IMR-90 (cell line): ENCODE measurements at regions not wholly inside any gene's neighbourhood (a gene's known extent, or its start where the extent isn't known, plus 50 kb on each side); places are given as distances from the start of the nearest gene placed in this dataset.

Experiments used
- ATAC-seq: fragments of 200-7000 bp; cut with Tn5 transposase; 2 replicates; pipeline ENCODE4 v1.9.1; 2020; ENCODE audit warnings: low read depth, mild to moderate bottlenecking, moderate library complexity
- BruUV-seq: library from RNA; stranded (reverse); fragments of 400-500 nt; replicated peaks from 2 replicates; lab custom pipeline; 2021; lab: Mats Ljungman, UMichigan
- CTCF ChIA-PET: fragments of 300-600 bp; formaldehyde crosslinking; extraction: SDS; loops from one replicate; lab custom pipeline; 2021; ENCODE audit warnings: antibody characterized with exemption; lab: Yijun Ruan, JAX
- POLR2A ChIA-PET: fragments of 300-600 bp; sonication (Branson Sonifier 250); formaldehyde crosslinking; loops from one replicate; lab custom pipeline; 2022; ENCODE audit warnings: antibody characterized with exemption; ENCODE audit not compliant: unreplicated experiment; lab: Charles Lee
- DNase-seq: peaks from one replicate; pipeline ENCODE4 v3.0.0; 2013
- H2AFZ ChIP-seq: replicated peaks from 2 replicates; pipeline ENCODE3; 2013; ENCODE audit warnings: low read length, mild to moderate bottlenecking; ENCODE audit not compliant: poor library complexity
- H2AK5ac ChIP-seq: 2 replicates; pipeline ENCODE4 v1.6.1; 2013; ENCODE audit warnings: low read depth, low read length, inconsistent platforms
- H2AK9ac ChIP-seq: replicated peaks from 2 replicates; pipeline ENCODE3; 2013; ENCODE audit warnings: mild to moderate bottlenecking, low read depth, low read length, moderate library complexity; ENCODE audit not compliant: poor library complexity
- H2BK120ac ChIP-seq: 2 replicates; pipeline ENCODE4 v1.6.1; 2013; ENCODE audit warnings: low read depth, low read length, inconsistent platforms
- H2BK15ac ChIP-seq: 3 replicates; pipeline ENCODE4 v1.6.1; 2013; ENCODE audit warnings: low read depth, low read length, inconsistent platforms
- H2BK20ac ChIP-seq: 2 replicates; pipeline ENCODE4 v1.6.1; 2013; ENCODE audit warnings: low read depth, mild to moderate bottlenecking, inconsistent platforms, low read length, moderate library complexity
- H2BK5ac ChIP-seq: 2 replicates; pipeline ENCODE4 v1.6.1; 2013; ENCODE audit warnings: mild to moderate bottlenecking, low read depth, low read length, inconsistent platforms; ENCODE audit not compliant: poor library complexity, severe bottlenecking
- H3K14ac ChIP-seq: replicated peaks from 2 replicates; pipeline ENCODE4 v1.6.1; 2013; ENCODE audit warnings: low read depth, low read length, inconsistent platforms
- H3K18ac ChIP-seq: 2 replicates; pipeline ENCODE4 v1.6.1; 2013; ENCODE audit warnings: low read depth, low read length, control low read depth
- H3K23ac ChIP-seq: 2 replicates; pipeline ENCODE4 v1.6.1; 2013; ENCODE audit warnings: low read depth, low read length, inconsistent platforms
- H3K27ac ChIP-seq: 2 replicates; pipeline ENCODE4 v1.5.1; 2013; ENCODE audit warnings: mild to moderate bottlenecking, control low read depth, low read length; ENCODE audit not compliant: insufficient read depth
- H3K27me3 ChIP-seq: 2 replicates; pipeline ENCODE4 v1.6.1; 2013; ENCODE audit warnings: low read length; ENCODE audit not compliant: control insufficient read depth, insufficient read depth
- H3K36me3 ChIP-seq: 2 replicates; pipeline ENCODE4 v1.6.1; 2013; ENCODE audit warnings: low read length, mixed read lengths; ENCODE audit not compliant: control insufficient read depth, insufficient read depth
- H3K4ac ChIP-seq: 2 replicates; pipeline ENCODE4 v1.6.1; 2013; ENCODE audit warnings: low read depth, low read length, inconsistent platforms
- H3K4me1 ChIP-seq: 2 replicates; pipeline ENCODE4 v1.6.1; 2013; ENCODE audit warnings: low read length, mixed read lengths; ENCODE audit not compliant: control insufficient read depth, insufficient read depth
- H3K4me2 ChIP-seq: 2 replicates; pipeline ENCODE4 v1.6.1; 2013; ENCODE audit warnings: low read depth, mild to moderate bottlenecking, control low read depth, low read length, moderate library complexity
- H3K4me3 ChIP-seq: 2 replicates; pipeline ENCODE4 v1.5.1; 2013; ENCODE audit warnings: low read depth, mild to moderate bottlenecking, control low read depth, low read length, moderate library complexity; ENCODE audit not compliant: insufficient read depth
- H3K56ac ChIP-seq: 2 replicates; pipeline ENCODE4 v1.6.1; 2013; ENCODE audit warnings: low read length, inconsistent platforms; ENCODE audit not compliant: insufficient read depth; ENCODE audit errors: extremely low read depth
- H3K79me1 ChIP-seq, 2 experiments: 2 replicates each; pipeline ENCODE4 v1.6.1; 2013; ENCODE audit warnings: low read length in 2 of 2, inconsistent platforms in 1 of 2, low read depth in 1 of 2
- H3K9ac ChIP-seq: 2 replicates; pipeline ENCODE4 v1.6.1; 2013; ENCODE audit warnings: low read depth, low read length, control low read depth
- H3K9me1 ChIP-seq: 2 replicates; pipeline ENCODE4 v1.6.1; 2013; ENCODE audit warnings: low read length, inconsistent platforms; ENCODE audit not compliant: insufficient read depth
- H3K9me3 ChIP-seq: 2 replicates; pipeline ENCODE4 v1.6.1; 2013; ENCODE audit warnings: low read length; ENCODE audit not compliant: control insufficient read depth, insufficient read depth
- H4K20me1 ChIP-seq: 2 replicates; pipeline ENCODE4 v1.6.1; 2013; ENCODE audit warnings: low read length, inconsistent platforms; ENCODE audit not compliant: insufficient read depth
- H4K5ac ChIP-seq: 2 replicates; pipeline ENCODE4 v1.6.1; 2013; ENCODE audit warnings: mild to moderate bottlenecking, low read depth, low read length, control low read depth
- H4K8ac ChIP-seq, 2 experiments: 2 replicates each; pipeline ENCODE4 v1.6.1; 2013; ENCODE audit warnings: low read depth in 2 of 2, low read length in 2 of 2, control low read depth in 1 of 2, inconsistent platforms in 1 of 2
- H4K91ac ChIP-seq: 2 replicates; pipeline ENCODE4 v1.6.1; 2013; ENCODE audit warnings: low read depth, low read length, inconsistent platforms; ENCODE audit not compliant: insufficient read depth
- BHLHE40 ChIP-seq: fragments of 150-350 bp; IDR thresholded peaks from 2 replicates; pipeline ENCODE4 v1.6.1; 2016; ENCODE audit warnings: mild to moderate bottlenecking, low read depth, low read length
- CEBPB ChIP-seq: IDR thresholded peaks from 2 replicates; pipeline ENCODE4 v1.6.1; 2012; ENCODE audit warnings: low read depth, low read length, improper control_type of control experiment
- FOS ChIP-seq: fragments of 150-350 bp; IDR thresholded peaks from 2 replicates; pipeline ENCODE4 v1.6.1; 2016; ENCODE audit warnings: low read depth, low read length
- MAZ ChIP-seq: IDR thresholded peaks from 2 replicates; pipeline ENCODE4 v1.6.1; 2012; ENCODE audit warnings: low read depth, mild to moderate bottlenecking, low read length, improper control_type of control experiment, moderate library complexity, borderline replicate concordance
- RAD21 ChIP-seq: IDR thresholded peaks from 2 replicates; pipeline ENCODE4 v1.6.1; 2012; ENCODE audit warnings: low read length, improper control_type of control experiment
- dilution Hi-C: fragments of 300-500 bp; cut with HindIII; formaldehyde crosslinking; loops from one replicate; pipeline ENCODE4 v1.14.3; 2018; ENCODE audit warnings: low sequenced_read_pairs; ENCODE audit not compliant: unreplicated experiment
- in situ Hi-C: fragments of 300-500 bp; cut with MboI; formaldehyde crosslinking; loops from 3 replicates; pipeline ENCODE4 v1.14.3; 2019; ENCODE audit warnings: low sequenced_read_pairs, inconsistent platforms, mixed read lengths
- intact Hi-C: fragments of 100-400 bp; cut with micrococcal nuclease; formaldehyde crosslinking; loops from 2 replicates; pipeline ENCODE4 v1.10.0; 2022

- Histone ChIP-seq H3K4me1 (no peaks in the 10 kb centered on the region), H3K27me3 (no peaks in the 10 kb centered on the region), H4K91ac (no peak overlapping the region), H3K14ac (no peak overlapping the region), H2BK5ac (no peak overlapping the region), H3K79me1 (no peaks in the 10 kb centered on the region), H3K4ac (no peak overlapping the region), H3K4me2 (no peak overlapping the region), H2BK20ac (no peak overlapping the region), H2BK15ac (no peak overlapping the region), H4K5ac (no peak overlapping the region), H2BK120ac (no peak overlapping the region), H3K9me3 (no peaks in the 10 kb centered on the region), H3K23ac (no peak overlapping the region), H3K36me3 (no peaks in the 10 kb centered on the region), H3K27ac (no peak overlapping the region), H4K8ac (no peak overlapping the region), H3K18ac (no peak overlapping the region), H4K20me1 (no peaks in the 10 kb centered on the region), H3K9ac (no peak overlapping the region), H3K9me1 (no peaks in the 10 kb centered on the region), H3K56ac (no peak overlapping the region), H2AFZ (no peak overlapping the region), H2AK9ac (no peak overlapping the region), H2AK5ac (no peak overlapping the region), H3K4me3 (no peak overlapping the region)
- CTCF ChIA-PET, result interaction anchor here (0.6 kb wide), 1 partner anchor 521 kb away, joined by 3 read pairs; no protein-coding TSS in a partner anchor
- dilution Hi-C loops, result no loop called here
- ATAC-seq (no peak), DNase-seq (no peak)
- BruUV-seq, result no TSS peak
- POLR2A ChIA-PET, result no interaction called here
- in situ Hi-C loops, result no loop called here
- intact Hi-C loops, result no loop called here
- TF ChIP-seq RAD21, result no peak
- no peak for TF ChIP-seq BHLHE40
- no peak for TF ChIP-seq MAZ
- no peak for TF ChIP-seq FOS
- TF ChIP-seq CEBPB, result no peak
Measured at GRCh38 chrX:28408017-28408723, 179.1 kb upstream of the IL1RAPL1 start.
